Endodermal cell (in vitro differentiated cells): ENCODE measurements at regions not wholly inside any gene's neighbourhood (a gene's known extent, or its start where the extent isn't known, plus 50 kb on each side); places are given as distances from the start of the nearest gene placed in this dataset.
A peak's percentile ranks its signal among the peaks of the same experiment; 100 is the strongest.

Experiments
- DNase-seq: peaks from one replicate; pipeline ENCODE4 v3.0.0-alpha.2; 2017
- H3K27ac ChIP-seq: 2 replicates; pipeline ENCODE4 v1.5.1; 2013; ENCODE audit warnings: mild to moderate bottlenecking, low read depth, low read length, moderate library complexity
- H3K27me3 ChIP-seq: 2 replicates; pipeline ENCODE4 v1.6.1; 2013; ENCODE audit warnings: mild to moderate bottlenecking, low read length, moderate library complexity; ENCODE audit not compliant: insufficient read depth, control insufficient read depth, poor library complexity, severe bottlenecking
- H3K36me3 ChIP-seq: 2 replicates; pipeline ENCODE4 v1.7.0; 2013; ENCODE audit warnings: mild to moderate bottlenecking, low read length, moderate library complexity; ENCODE audit not compliant: control insufficient read depth, insufficient read depth
- H3K4me1 ChIP-seq: one replicate; pipeline ENCODE4 v1.7.0; 2013; ENCODE audit warnings: low read length; ENCODE audit not compliant: control insufficient read depth, insufficient read depth
- H3K4me3 ChIP-seq: 2 replicates; pipeline ENCODE4 v1.5.1; 2013; ENCODE audit warnings: mild to moderate bottlenecking, low read length, moderate library complexity
- H3K9ac ChIP-seq: 2 replicates; pipeline ENCODE4 v1.6.1; 2013; ENCODE audit warnings: mild to moderate bottlenecking, low read length, moderate library complexity; ENCODE audit not compliant: poor library complexity, severe bottlenecking; ENCODE audit errors: extremely low read depth
- H3K9me3 ChIP-seq: 2 replicates; pipeline ENCODE4 v1.6.1; 2013; ENCODE audit warnings: mild to moderate bottlenecking, low read length, moderate library complexity; ENCODE audit not compliant: control insufficient read depth
- H3K27ac Mint-ChIP-seq: 2 replicates; pipeline ENCODE4 v1.8.0; 2020; ENCODE audit warnings: mixed read lengths
- H3K27me3 Mint-ChIP-seq: 2 replicates; pipeline ENCODE4 v1.8.0; 2021; ENCODE audit warnings: mild to moderate bottlenecking, mixed read lengths; ENCODE audit not compliant: insufficient read depth
- H3K36me3 Mint-ChIP-seq: 2 replicates; pipeline ENCODE4 v1.8.0; 2020; ENCODE audit warnings: low read depth, mixed read lengths
- H3K4me1 Mint-ChIP-seq: 2 replicates; pipeline ENCODE4 v1.8.0; 2020; ENCODE audit warnings: mixed read lengths
- H3K4me3 Mint-ChIP-seq: 2 replicates; pipeline ENCODE4 v1.8.0; 2020; ENCODE audit warnings: mild to moderate bottlenecking, moderate library complexity, mixed read lengths
- H3K9me3 Mint-ChIP-seq: 2 replicates; pipeline ENCODE4 v1.8.0; 2020; ENCODE audit warnings: mild to moderate bottlenecking, mixed read lengths
- CTCF ChIP-seq: fragments of 200-600 bp; sonication (generic); conservative IDR thresholded peaks from 2 replicates; pipeline ENCODE4 v1.5.0; 2021; ENCODE audit warnings: antibody characterized with exemption, mild to moderate bottlenecking
- WGBS, 2 experiments: methylation state at CpG; one replicate each; pipeline versions ENCODE4 v1.1.5 to v1.1.7; 2013; ENCODE audit warnings: missing lambda C conversion rate in 2 of 2, mixed read lengths in 1 of 2; ENCODE audit not compliant: insufficient coverage in 1 of 2, insufficient read length in 1 of 2; 5-methylcytosine and 5-hydroxymethylcytosine counted together

DNA sequence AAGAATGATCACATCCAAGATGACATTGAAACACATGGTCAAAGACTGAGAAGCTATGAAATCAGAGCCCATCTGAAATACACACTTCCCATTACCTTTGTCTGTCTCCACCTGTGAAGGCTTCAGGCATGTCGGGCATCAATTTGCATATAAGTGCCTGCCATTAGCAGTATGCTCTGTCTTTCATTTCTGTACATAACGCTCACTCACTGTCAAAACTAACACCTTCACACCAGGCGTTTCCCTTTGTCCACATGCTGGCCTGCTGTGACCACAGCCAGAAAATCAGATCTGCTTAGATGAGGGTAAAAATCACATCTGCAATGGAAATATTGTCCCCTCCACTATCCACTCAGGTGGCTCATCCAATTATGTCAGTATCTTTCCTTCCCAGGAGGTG lies 524.8 kb downstream of the TOX3 start:
- no peaks in the 10 kb centered on the region for H3K36me3 ChIP-seq
- peaks cover 5% of the 10 kb centered on the region for H3K9me3 ChIP-seq
- Mint-ChIP-seq H3K4me1 (no peaks in the 10 kb centered on the region), H3K27me3 (peaks cover 3% of the 10 kb centered on the region), H3K9me3 (peaks cover 15% of the 10 kb centered on the region), H3K36me3 (no peaks in the 10 kb centered on the region), H3K4me3 (no peak overlapping the region), H3K27ac (no peak overlapping the region)
- H3K9ac ChIP-seq: no peak overlapping the region
- no peak for DNase-seq
- WGBS, 2 experiments: 75 to 85% methylated on average over 3 of the region's 3 CpGs
- H3K4me3 ChIP-seq: no peak overlapping the region
- TF ChIP-seq CTCF: no peak
- no peaks in the 10 kb centered on the region for H3K4me1 ChIP-seq
- no peak overlapping the region for H3K27ac ChIP-seq
- H3K27me3 ChIP-seq: no peaks in the 10 kb centered on the region

DNA sequence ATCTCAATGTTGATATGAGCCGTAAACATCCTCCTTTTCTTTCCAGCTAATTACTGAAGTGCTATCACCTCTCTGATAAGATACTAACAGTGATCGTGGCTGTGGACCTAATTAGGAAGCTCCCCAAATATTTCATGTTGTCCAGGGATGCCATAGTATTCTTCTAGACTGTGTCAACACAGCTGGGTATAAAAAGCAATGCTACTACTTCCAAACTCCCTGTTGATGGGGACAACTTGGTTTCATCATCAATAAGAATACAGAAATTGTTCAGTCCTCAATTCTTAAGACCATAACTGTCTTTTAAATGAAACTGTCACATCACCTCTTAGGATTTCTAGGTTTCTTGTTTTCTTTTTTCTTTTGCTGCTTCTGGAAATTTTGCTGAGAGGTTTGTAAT lies 530.6 kb downstream of the TOX3 start:
- Histone ChIP-seq H3K27me3 (no peaks in the 10 kb centered on the region), H3K36me3 (no peaks in the 10 kb centered on the region), H3K9me3 (peaks cover 45% of the 10 kb centered on the region), H3K27ac (no peak overlapping the region), H3K9ac (no peak overlapping the region), H3K4me3 (peak overlapping the region; percentile 67), H3K4me1 (no peaks in the 10 kb centered on the region)
- no peak for TF ChIP-seq CTCF
- no peak overlapping the region for H3K27ac Mint-ChIP-seq
- H3K4me1 Mint-ChIP-seq: no peaks in the 10 kb centered on the region
- H3K9me3 Mint-ChIP-seq: peaks cover 71% of the 10 kb centered on the region
- DNase-seq: no peak
- no peak overlapping the region for H3K4me3 Mint-ChIP-seq
- peaks cover 10% of the 10 kb centered on the region for H3K36me3 Mint-ChIP-seq
- WGBS, 2 experiments: 80 to 83% methylated on average over 2 of the region's 2 CpGs
- H3K27me3 Mint-ChIP-seq: peaks cover 6% of the 10 kb centered on the region

DNA sequence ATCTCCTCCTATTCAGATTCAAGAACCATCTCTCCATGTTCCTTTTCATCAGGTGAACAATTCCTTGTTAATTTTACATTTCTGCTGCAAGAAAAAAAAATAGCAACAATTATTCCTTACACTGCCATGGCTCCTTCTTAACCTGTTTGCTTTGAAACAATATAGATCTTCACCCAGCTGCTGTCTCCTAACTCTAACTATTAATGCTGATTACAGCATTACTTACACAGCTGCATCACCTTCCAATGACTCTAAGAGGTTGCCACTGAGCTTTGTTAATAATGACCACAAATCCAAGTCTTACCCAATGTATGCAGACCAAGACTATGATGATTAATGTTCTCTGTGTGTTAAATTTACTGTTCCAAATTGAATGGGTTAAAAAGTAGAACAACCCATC lies 541.4 kb downstream of the TOX3 start:
- no peak overlapping the region for H3K4me3 ChIP-seq
- Mint-ChIP-seq H3K27me3 (no peaks in the 10 kb centered on the region), H3K9me3 (peaks cover 2% of the 10 kb centered on the region), H3K4me3 (no peak overlapping the region), H3K36me3 (no peaks in the 10 kb centered on the region), H3K4me1 (no peaks in the 10 kb centered on the region), H3K27ac (no peak overlapping the region)
- no peaks in the 10 kb centered on the region for H3K36me3 ChIP-seq
- no peaks in the 10 kb centered on the region for H3K27me3 ChIP-seq
- no peak for TF ChIP-seq CTCF
- no peaks in the 10 kb centered on the region for H3K4me1 ChIP-seq
- no peak overlapping the region for H3K27ac ChIP-seq
- no peak for DNase-seq
- no peaks in the 10 kb centered on the region for H3K9me3 ChIP-seq
- no peak overlapping the region for H3K9ac ChIP-seq
